Stimulated activated CD4-positive, alpha-beta T cell treated with anti-CD3 and anti-CD28 coated beads, Interleukin-4, amount 100 ng/mL, for 1 hour (primary cell): ENCODE measurements at regions not wholly inside any gene's neighbourhood (a gene's known extent, or its start where the extent isn't known, plus 50 kb on each side); places are given as distances from the start of the nearest gene placed in this dataset.
A peak's percentile ranks its signal among the peaks of the same experiment; 100 is the strongest.
"Not testable (repeated sequence)": the region's sequence is repeated elsewhere in the genome, so short reads cannot be mapped to it uniquely, and the experiment has no call there.

Experiments used
- DNase-seq: peaks from one replicate; pipeline ENCODE4 v3.0.0-alpha.2; 2020

DNA sequence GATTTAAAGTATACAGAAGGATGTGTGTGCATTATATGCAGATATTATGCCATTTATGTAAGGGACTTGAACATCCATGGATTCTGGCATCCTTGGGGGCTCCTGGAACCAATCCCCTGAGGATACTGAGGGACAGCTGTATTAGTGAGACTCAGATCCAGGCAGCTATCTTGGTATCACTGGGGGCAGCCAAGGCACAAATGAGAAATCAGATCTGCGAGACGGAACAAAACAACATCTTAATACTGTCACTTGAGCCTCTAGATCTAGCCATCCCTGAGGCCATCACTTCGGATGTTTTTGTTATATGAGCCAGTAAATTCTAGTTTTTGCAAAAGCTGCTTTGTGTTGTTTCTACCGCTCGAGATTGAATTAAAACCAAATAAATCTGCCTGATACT is 175.1 kb upstream of the SFSWAP start:
- no peak for DNase-seq

DNA sequence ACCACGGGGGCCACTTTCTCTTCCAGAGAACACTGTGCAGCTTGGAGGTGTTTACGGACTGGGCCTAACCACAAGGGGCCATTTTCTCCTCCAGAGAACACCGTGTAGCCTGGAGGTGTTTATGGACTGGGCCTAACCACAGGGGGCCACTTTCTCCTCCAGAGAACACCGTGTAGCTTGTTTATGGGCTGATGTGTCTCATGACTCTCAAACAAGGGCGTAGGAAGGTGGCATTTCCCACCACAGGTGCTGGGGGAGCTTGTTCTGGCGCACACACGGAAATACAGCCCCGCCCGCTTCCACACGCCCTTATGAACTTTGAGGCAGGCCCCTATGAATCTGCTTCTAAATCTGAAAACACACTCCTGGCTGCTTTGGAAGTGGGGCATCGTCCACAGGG is 174.6 kb upstream of the SFSWAP start:
- DNase-seq, result peak; percentile 48

DNA sequence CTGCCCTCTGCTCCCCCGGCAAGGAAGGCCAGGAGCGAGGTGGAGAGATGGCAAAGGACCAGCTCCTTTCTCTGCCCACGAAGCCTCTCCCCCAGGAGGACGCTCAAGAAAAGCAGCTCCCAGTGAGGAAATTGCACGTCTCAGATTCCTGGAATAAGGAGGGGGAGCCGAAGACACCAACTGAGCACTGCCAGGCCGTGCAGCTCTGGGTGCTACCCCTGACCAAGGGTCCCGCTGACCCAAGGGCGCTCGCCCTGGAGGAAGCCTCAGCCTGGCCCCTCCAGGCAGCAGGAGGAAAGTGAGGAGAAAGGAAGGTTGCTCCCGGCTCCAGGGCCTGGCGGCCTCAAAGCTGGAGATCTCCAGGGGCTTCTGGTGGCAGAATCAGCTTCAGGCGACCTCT is 174.1 kb upstream of the SFSWAP start:
- DNase-seq, result no peak

DNA sequence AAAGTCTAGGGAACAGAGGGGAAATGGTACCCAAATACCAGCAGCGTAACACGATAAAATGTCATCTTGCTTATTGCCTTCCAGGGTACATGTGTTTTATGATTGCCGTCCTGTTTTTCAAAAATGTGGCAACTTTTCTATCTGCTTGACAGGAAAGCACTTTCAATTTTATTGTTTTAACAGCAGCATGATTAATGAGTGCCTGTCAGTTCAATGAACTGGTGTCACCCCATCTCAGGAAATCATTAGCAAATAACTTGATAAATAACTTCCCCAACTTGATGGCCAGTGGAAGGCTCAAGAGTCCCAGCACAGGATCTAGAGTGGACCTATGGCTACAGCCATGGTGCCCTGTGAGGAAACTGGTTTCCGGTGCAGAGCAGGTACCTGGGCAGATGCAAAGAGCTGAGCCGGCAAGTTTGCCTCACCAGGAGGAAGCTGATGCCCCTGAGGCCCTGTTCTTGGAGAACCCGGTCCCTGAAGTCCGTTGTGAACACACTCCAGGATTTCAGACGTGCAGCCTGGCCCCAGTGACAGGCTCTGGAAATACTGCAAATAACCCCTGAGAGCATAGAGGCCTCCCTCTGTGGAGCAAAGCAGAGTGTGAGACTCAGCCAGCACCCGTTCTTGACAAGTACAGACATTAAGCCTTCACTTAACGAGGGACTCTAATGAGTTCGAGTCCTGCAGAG is 173.5 kb upstream of the SFSWAP start:
- DNase-seq, result no peak

DNA sequence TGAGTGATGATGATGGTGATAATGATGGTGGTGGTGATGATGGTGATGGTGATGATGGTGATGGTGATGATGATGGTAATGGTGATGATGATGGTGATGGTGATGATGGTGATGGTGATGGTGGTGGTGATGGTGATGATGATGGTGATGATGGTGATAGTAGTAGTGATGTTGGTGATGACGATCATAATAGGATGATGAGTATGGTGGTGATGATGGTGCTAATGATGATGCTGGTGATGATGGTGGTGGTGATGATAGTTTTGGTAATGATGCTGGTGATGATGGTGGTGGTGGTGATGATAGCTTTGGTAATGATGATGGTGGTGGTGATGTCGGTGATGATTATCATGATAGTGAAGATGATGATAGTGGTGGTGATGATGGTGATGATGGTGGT is 171.5 kb upstream of the SFSWAP start:
- no peak for DNase-seq

DNA sequence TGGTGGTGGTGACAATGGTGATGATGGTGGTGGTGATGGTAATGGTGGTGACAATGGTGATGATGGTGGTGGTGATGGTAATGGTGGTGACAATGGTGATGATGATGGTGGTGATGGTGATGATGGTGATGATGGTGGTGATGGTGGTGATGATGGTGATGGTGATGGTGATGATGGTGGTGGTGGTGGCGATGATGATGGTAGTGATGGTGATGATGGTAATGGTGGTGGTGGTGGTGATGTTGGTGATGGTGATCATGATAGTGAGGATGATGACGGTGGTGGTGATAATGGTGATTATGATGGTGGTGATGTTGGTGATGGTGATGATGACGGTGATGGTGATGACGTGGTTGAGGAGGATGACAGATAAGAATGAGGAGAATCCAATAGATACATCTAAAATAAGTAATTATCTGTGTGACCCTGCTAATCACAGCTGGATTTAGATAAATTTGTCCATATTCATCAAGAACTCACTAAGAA is 170.7 kb upstream of the SFSWAP start:
- no peak for DNase-seq

DNA sequence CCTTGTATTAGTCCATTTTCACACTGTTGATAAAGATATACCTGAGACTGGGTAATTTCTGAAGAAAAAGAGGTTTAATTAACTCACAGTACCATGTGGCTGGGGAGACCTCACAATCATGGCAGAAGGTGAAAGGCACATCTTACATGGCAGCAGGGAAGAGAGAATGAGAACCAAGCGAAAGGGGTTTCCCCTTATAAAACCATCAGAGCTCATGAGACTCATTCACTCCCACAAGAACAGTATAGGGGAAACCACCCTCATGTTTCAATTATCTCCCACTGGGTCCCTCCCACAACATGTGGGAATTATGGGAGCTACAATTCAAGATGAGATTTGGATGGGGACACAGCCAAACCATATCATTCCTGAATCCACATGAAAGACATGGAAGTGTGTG is 169.4 kb upstream of the SFSWAP start:
- not testable (repeated sequence) for DNase-seq

DNA sequence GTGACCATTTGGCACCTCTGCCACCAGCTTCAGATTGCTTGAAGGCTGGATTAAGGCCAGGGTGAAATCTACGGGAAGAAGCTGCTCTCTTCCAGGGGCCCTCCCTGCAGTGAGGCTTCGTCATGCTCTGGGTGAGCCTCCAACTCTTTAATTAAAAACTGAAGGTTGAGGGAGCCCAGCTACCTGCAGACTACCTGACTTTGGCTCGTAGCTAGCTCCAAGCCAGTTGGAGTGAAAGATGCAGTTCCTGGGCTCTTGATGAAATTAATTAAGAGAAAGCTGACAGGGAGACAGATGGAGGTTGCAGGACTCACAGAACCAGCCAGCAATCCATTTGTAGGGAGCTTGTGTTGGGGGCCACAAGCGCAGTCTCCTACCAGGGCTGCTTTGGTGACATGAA is 168.5 kb upstream of the SFSWAP start:
- DNase-seq, result no peak

DNA sequence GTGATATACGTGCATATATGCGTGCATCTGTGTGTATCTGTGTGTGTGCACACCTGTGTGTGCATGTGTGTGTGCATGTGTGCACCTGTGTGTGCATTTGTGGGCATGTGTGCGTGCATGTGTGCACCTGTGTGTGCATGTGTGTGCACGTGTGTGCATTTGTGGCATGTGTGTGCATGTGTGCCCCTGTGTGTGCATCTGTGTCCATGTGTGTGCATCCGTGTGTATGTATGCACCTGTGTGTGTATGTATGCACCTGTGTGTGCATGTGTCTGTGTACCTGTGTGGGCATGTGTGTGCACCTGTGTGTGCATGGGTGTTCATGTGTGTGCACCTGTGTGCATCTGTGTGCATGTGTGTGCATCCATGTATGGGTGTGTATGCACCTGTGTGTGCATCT is 167.8 kb upstream of the SFSWAP start:
- no peak for DNase-seq

DNA sequence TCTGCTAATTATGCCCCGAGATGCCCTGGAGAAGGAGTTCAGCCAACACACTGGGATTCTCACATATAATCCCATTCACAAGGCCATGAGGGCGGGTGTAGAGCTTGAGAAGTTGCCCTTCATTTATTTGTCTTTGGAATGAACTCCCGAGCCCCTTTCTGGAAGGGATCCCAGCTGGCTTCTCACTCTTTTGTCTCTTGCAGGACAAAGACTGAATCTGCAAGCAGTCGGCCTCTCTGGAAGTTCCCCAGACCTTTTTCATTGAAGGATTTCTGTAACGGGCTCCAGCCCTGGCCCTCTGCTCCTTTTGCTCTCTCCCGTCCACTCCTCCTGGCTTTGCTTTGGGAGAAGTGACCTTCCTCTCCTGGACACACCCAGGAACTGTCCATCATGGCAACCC is 163.3 kb upstream of the SFSWAP start:
- no peak for DNase-seq

DNA sequence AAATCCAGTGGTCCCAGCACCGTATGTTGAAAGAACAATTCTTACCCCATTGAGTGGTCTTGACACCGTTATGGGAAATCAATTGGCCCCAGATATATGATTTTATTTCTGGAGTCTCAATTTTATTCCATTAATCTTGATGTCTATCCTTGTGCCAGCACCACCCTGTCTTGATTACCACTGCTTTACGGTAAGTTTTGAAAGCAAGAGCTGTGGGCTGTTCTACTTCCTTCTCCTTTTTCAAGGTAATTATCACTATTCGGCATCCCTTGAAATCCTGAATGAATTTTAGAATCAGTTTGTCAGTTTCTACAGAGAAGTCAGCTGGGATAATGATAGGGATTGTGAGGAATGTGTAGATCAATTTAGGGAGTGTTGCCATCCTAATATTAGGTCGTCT is 160.8 kb upstream of the SFSWAP start:
- DNase-seq, result no peak

DNA sequence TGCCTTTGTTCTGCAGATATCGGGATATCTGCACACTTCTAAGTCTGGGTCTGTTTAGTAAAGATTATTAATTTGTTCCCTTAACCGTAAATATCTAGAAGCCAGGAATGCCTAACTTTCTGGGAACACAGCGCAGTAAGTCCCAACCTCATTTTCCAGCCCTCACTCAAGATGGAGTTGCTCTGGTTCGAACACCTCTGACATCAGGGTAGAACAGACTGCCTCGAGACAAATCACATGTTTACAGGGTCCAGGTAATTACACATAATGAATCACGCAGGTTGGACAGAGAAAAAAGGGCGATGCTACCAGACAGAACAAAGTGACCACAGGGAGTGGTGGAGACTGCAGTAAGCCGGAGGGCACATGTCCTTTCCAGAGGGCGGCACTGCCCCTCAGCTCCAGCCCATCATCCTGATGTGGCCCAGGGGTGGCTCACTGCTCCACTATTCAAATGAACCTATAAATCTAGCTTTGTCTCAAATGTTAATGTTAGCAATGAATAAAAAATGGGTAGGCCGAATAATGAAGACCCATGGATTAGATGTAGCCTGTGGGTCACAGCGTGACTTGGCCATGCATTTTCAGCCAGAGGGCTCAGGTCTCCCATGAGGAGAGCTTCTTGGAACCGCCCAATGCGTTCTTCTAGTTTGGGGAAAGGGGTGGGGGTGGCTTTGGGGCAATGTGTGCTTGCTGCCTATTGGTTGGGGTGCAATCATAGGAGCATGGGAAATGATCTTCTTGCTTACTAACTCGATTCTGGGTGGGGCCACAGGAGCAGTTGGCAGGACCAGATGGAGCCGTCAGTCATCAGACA is 159.0 kb upstream of the SFSWAP start:
- DNase-seq, result no peak

DNA sequence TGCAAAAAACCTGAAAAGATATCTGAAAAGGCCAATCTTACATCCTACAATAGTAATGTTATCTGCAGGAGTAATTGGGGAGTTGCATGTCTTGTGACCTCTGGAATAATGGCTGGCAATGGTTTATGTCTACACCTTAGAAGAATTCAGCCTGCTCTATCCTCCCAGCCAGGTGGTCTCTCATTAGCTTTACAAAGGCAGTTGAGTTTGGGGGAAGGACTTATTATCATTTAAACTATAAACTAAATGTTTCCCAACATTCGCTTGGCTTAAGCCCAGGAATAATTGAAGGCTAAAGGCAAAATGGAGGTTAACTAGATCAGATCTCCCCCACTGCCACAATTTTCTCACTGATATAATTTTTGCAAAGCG is 158.4 kb upstream of the SFSWAP start:
- no peak for DNase-seq

DNA sequence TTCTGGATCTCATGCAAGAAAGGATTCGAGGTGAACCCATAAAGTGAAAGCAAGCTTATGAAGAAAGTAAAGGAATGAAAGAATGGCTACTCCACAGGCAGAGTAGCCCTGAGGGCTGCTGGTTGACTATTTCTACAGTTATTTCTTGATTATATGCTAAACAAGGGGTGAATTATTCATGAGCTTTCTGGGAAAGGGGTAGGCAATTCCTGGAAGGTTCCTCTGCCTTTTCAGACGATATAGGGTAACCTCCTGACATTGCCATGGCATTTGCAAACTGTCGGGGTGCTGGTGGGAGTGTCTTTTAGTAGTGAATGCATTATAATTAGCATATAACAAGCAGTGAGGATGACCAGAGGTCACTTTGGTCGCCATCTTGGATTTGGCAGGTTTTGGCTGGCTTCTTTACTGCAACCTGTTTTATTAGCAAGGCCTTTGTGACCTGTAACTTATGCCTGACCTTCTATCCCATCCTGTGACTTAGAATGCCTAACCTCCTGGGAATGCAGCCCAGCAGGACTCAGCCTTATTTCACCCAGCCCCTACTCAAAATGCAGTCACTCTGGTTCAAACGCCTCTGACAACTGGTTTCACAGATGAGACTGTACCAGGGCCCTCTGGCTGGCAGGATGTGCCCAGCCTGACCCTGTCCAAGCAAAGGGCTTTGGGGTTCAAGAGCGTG is 157.7 kb upstream of the SFSWAP start:
- DNase-seq, result no peak

DNA sequence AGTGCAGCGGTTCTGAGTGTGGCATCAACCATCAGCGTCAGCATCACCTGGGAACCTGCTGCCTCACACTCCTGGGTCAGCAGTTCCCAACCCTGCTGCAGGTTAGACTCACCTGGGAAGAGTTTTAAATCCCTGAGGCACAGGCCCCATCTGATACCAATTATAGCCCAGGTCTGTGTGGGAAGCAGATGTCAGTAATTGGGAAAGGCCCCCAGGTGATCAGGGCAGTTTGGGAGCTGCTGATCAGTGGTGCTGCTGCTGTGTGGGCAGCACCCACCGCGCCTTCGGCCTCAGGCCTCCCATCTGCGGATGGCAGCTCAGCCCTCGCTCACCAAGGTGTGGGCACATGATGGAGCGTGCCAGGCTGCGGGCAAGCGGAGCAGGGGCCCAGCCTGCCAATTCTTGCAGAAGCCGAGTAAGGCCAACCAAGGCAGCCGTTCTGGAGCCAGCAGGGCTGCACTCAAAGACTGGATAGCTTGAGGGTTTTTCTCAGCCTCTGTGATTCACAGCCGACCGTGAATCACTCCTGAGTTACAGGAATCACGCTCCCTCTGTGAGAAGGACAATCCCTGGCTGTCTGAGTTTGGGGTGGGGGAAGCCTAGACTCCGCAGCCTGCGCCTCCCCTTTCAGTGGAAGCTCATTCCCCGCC is 155.6 kb upstream of the SFSWAP start:
- DNase-seq, result no peak

DNA sequence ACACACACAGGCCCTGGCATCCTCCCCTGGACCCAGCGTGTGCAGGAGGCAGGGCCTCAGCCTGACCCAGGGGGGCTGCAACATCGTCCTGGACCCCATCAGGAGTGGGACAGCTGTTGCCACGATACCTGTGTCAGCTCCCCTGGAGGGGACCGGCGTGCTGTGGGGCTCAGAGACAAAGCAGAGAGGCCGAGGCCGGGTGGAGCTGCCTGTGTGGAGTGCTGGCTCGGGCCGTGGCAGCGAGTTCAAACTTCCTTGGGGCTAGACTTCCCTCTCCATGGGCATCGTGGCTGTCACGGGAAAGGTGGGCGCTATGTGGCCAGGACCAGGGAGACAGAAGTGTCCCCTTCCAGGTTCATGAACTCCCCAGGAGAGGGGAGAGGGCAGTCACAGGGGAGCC is 155.0 kb upstream of the SFSWAP start:
- no peak for DNase-seq

DNA sequence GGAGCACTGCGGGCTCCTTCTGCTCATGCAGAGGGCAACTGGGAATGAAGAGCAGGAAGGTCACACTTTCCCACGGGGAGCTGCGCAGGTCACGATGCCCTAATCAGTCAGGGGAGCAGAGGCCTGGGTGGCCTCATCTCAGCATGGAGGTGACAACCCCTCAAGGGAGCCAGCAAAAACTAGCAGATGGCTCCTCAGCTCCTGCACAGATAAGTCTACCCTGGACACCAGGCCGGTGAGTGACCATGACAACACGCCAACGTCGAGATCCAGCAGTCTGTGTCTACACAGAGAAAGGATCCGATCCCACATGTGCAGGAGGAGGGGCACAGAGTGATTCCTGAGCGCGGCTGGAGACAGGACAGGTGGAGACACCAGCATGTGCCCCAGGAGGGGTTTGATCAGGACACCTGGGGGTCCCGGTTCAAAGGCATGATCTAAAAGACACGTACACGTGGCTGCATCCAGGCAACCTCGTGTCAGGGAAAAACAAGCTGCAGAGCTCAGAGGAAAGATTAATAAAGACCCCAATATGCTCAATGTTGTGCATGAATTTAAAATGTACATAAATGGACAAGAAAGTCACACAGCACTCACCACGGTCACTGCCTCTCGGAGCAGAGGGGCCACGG is 153.7 kb upstream of the SFSWAP start:
- DNase-seq, result no peak

DNA sequence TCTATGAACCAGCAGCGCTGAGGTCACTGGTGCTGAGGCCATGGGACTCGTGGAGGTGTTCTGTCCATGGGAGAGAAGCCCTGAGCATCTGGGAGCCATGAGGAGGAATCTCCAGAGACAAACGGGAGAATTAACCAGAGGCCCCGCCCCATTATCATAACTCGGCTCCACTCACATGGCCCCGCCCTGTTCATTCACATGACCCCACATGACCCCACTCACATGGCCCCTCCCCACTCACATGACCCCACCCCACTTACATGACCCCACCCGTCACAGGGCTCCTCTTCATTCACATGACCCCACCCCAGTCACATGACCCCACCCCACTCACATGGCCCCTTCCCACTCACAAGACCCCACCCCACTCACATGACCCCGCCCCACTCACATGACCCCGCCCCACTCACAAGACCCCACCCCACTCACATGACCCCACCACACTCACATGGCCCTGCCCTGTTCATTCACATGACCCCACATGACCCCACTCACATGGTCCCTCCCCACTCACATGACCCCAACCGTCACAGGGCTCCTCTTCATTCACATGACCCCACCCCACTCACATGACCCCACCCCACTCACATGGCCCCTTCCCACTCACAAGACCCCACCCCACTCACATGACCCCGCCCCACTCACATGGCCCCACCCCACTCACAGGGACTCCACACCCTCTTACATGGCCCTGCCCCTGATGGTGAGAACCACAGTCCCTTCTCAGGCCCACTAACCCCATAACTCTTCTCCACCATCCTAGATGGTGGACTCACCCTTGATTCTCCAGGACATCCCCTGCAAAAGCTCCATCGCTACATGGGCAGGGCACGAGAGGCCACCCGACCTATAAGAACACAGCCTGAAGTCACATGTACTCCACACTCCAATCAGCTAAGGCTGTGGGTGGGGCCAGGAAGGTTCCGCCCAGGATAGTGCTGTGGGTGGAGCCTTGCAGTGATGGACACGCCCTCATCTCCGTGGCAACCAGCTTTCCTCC is 151.1 kb upstream of the SFSWAP start:
- no peak for DNase-seq

DNA sequence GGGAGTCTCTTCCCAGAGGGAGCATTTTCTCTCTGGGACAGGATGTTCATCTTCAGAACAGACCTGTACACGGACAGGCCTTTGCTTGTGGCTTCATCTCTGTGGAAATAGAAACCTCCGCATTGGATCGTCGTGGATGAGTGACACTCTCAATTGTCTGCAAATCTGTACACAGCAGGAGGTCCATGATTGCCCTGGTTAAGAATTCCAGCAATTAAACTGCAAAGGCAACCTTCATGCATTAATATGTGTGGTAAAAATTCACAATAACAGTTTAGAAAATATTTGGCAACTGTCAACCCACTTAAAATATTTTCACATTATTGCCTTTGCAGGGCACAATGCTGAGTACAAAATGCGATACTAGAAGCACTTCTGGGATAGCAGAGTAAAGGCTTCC is 149.8 kb upstream of the SFSWAP start:
- no peak for DNase-seq

DNA sequence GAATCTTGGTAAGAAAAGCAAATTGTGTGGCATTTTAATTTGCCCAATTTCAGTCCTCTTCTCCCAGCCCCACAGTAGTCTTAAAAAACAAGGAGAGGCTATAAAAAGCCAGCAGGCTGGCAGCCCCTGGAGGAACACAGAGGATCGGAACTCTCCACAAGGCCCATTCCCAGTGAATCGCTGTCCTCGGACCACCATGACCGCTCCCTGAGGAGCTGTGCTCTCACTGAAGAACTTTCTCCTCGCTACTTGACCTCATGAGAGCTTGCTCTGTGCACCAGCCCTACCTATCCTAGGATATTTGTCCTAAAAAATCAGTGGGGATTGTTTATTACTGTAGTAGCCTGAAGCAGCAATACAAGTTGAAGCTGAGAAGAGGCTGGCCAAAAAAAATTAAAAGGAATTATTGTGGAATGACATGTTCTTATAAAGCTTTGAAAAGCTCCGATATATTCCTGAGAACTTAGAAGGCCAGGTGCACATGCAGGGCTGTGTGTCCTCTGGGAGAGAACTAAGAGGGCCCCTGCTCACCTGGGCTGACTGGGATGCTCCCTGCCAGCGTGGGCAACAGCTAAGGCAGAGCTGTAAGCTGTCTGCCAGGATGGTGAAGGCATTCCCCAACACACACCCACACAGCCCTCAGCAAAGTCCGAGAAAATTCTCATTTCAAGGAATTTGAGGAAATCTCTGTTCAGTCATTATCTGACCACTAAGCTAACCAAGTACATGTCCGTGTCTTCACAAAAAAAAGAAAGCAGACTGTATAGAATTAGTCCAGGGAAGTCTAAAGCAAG is 148.8 kb upstream of the SFSWAP start:
- no peak for DNase-seq
